SH-SY5Y (cell line): ENCODE measurements at regions not wholly inside any gene's neighbourhood (a gene's known extent, or its start where the extent isn't known, plus 50 kb on each side); places are given as distances from the start of the nearest gene placed in this dataset.

Experiments used
- GATA2 ChIP-seq: IDR thresholded peaks from 2 replicates; pipeline ENCODE4 v1.6.1; 2011; ENCODE audit warnings: mild to moderate bottlenecking, low read depth, low read length
- GATA3 ChIP-seq: IDR thresholded peaks from 2 replicates; pipeline ENCODE4 v1.6.1; 2011; ENCODE audit warnings: low read depth, mild to moderate bottlenecking, low read length, moderate library complexity

DNA sequence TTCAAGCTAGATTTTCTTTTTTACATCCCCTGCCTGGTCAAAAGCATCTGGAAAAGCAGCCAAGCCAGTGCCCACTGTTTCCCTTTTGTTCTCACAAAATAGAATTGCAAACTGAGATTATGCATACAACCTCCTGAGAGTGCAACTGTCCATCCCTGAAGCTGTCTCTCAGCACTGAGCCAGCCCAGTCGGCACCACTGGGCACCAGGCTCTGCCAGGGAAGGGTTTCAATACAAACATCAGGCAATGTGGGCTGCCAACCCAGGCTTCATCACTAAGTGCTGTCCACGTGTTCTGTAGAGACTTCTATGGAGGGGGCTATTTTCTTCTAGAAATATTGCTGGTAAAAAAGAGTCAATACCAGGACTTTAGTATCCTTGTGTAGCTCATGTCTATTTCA lies 356.3 kb upstream of the TBL1XR1 start:
- TF ChIP-seq GATA2 (no peak), GATA3 (no peak)
